ENCODE measurements at regions not wholly inside any gene's neighbourhood (a gene's known extent, or its start where the extent isn't known, plus 50 kb on each side); places are given as distances from the start of the nearest gene placed in this dataset.

DNA sequence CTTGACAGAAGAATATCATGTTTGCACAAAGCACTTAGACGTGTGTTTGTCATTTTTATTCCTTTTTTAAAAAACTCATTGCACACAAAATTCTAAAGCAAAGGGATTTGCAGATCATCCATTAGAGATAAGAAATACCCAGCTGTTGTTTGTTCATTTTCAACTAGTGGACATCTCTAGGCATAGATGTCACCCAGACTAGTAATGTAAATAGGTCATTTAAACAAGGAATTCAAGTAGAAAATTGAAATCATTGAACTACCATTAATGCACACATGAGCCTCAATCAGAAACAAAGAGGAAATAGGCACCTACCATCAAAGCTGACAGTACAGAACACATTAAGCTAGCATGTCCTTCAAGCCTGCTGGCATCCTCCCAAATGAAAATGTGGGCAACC lies 107.3 kb downstream of the OR2K2 start:
- H3K36me3 ChIP-seq, result no peaks in the 10 kb centered on the region
- H3K27me3 ChIP-seq, result no peaks in the 10 kb centered on the region
- no peak for DNase-seq
- H3K27ac ChIP-seq, result no peak overlapping the region
- H3K4me3 ChIP-seq, result no peak overlapping the region
- intact Hi-C loops (cut with DNase I), result no loop called here
- 71 to 84% (median 77%) methylated on average over 1 of the region's 1 CpG for WGBS, 4 donors
- TF ChIP-seq POLR2A (IDR thresholded peaks at IDR 0.05), result no peak
- TF ChIP-seq, protein P1, sequence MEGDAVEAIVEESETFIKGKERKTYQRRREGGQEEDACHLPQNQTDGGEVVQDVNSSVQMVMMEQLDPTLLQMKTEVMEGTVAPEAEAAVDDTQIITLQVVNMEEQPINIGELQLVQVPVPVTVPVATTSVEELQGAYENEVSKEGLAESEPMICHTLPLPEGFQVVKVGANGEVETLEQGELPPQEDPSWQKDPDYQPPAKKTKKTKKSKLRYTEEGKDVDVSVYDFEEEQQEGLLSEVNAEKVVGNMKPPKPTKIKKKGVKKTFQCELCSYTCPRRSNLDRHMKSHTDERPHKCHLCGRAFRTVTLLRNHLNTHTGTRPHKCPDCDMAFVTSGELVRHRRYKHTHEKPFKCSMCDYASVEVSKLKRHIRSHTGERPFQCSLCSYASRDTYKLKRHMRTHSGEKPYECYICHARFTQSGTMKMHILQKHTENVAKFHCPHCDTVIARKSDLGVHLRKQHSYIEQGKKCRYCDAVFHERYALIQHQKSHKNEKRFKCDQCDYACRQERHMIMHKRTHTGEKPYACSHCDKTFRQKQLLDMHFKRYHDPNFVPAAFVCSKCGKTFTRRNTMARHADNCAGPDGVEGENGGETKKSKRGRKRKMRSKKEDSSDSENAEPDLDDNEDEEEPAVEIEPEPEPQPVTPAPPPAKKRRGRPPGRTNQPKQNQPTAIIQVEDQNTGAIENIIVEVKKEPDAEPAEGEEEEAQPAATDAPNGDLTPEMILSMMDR (IDR thresholded peaks at IDR 0.05), result no peak
- no peaks in the 10 kb centered on the region for H3K4me1 ChIP-seq
- no peak for ATAC-seq
- H3K9me3 ChIP-seq, result peaks cover 0 to 8% (median 0%) of the 10 kb centered on the region in 12 donors

GRCh38 chr9:111212874-111213273 lies 117.2 kb downstream of the OR2K2 start:
- intact Hi-C loops (cut with DNase I), result no loop called here
- H3K4me3 ChIP-seq, result no peak overlapping the region
- TF ChIP-seq, protein P1 (IDR thresholded peaks at IDR 0.05), result no peak
- no peak for TF ChIP-seq POLR2A (IDR thresholded peaks at IDR 0.05)
- H3K36me3 ChIP-seq, result no peaks in the 10 kb centered on the region
- no peaks in the 10 kb centered on the region for H3K27me3 ChIP-seq
- no peak overlapping the region for H3K27ac ChIP-seq
- 82 to 94% (median 92%) methylated on average over 6 of the region's 6 CpGs for WGBS, 4 donors
- H3K4me1 ChIP-seq, result no peaks in the 10 kb centered on the region
- ATAC-seq (no peak), DNase-seq (no peak)
- H3K9me3 ChIP-seq, result peaks cover 0 to 18% (median 2%) of the 10 kb centered on the region in 12 donors

GRCh38 chr9:111198936-111199335 lies 131.1 kb downstream of the OR2K2 start:
- ATAC-seq (no peak), DNase-seq (no peak)

GRCh38 chr9:111197256-111197655 lies 132.8 kb downstream of the OR2K2 start:
- H3K4me3 ChIP-seq, result no peak overlapping the region
- H3K9me3 ChIP-seq, result peaks cover 0 to 12% (median 0%) of the 10 kb centered on the region in 12 donors
- H3K27me3 ChIP-seq, result no peaks in the 10 kb centered on the region
- intact Hi-C loops (cut with DNase I), result no loop called here
- no peak for TF ChIP-seq POLR2A (IDR thresholded peaks at IDR 0.05)
- TF ChIP-seq, protein P1 (IDR thresholded peaks at IDR 0.05), result no peak
- ATAC-seq (no peak), DNase-seq (no peak)
- H3K36me3 ChIP-seq, result no peaks in the 10 kb centered on the region
- H3K4me1 ChIP-seq, result no peaks in the 10 kb centered on the region
- H3K27ac ChIP-seq, result no peak overlapping the region

More at GRCh38 chr9:111198936-111199335, 131.1 kb downstream of the OR2K2 start:
- no peak overlapping the region for H3K4me3 ChIP-seq
- intact Hi-C loops (cut with DNase I), result no loop called here
- H3K4me1 ChIP-seq, result no peaks in the 10 kb centered on the region
- no peaks in the 10 kb centered on the region for H3K36me3 ChIP-seq
- no peaks in the 10 kb centered on the region for H3K27me3 ChIP-seq
- peaks cover 0 to 27% (median 6%) of the 10 kb centered on the region in 12 donors for H3K9me3 ChIP-seq
- TF ChIP-seq, protein P1 (IDR thresholded peaks at IDR 0.05), result no peak
- TF ChIP-seq POLR2A (IDR thresholded peaks at IDR 0.05), result no peak
- H3K27ac ChIP-seq, result no peak overlapping the region
